ENCODE measurements at regions not wholly inside any gene's neighbourhood (a gene's known extent, or its start where the extent isn't known, plus 50 kb on each side); places are given as distances from the start of the nearest gene placed in this dataset.
"Not testable (repeated sequence)": the region's sequence is repeated elsewhere in the genome, so short reads cannot be mapped to it uniquely, and the experiment has no call there.

- TF ChIP-seq POLR2A, POLR2AphosphoS5, CTCF, EP300 (IDR thresholded peaks at IDR 0.05): not testable (repeated sequence)
These were observed 724.2 kb downstream of the KLHL13 start for GRCh38 chrX:117392360-117392759.

Data from stomach (tissue), 4 donors.